Calu3 (cell line): ENCODE measurements at regions not wholly inside any gene's neighbourhood (a gene's known extent, or its start where the extent isn't known, plus 50 kb on each side); places are given as distances from the start of the nearest gene placed in this dataset.

ENCODE experiments used
- BruUV-seq: library from RNA; stranded (reverse); fragments of 400-500 nt; replicated peaks from 2 replicates; lab custom pipeline; 2021; lab: Mats Ljungman, UMichigan
- CTCF ChIA-PET: fragments of 300-600 bp; sonication (Branson Sonifier 250); formaldehyde crosslinking; loops from one replicate; lab custom pipeline; 2022; ENCODE audit warnings: antibody characterized with exemption; lab: Charles Lee
- DNase-seq: peaks from one replicate; pipeline ENCODE4 v3.0.0; 2022
- H3K27ac Mint-ChIP-seq: one replicate; pipeline ENCODE4 v1.8.0; 2022; ENCODE audit warnings: mixed read lengths; ENCODE audit not compliant: unreplicated experiment
- H3K27me3 Mint-ChIP-seq: one replicate; pipeline ENCODE4 v1.8.0; 2022; ENCODE audit warnings: mixed read lengths; ENCODE audit not compliant: unreplicated experiment
- H3K36me3 Mint-ChIP-seq: one replicate; pipeline ENCODE4 v1.8.0; 2022; ENCODE audit warnings: mild to moderate bottlenecking, moderate library complexity, mixed read lengths; ENCODE audit not compliant: insufficient read depth, unreplicated experiment
- H3K4me1 Mint-ChIP-seq: one replicate; pipeline ENCODE4 v1.8.0; 2022; ENCODE audit warnings: mild to moderate bottlenecking, low read depth, mixed read lengths; ENCODE audit not compliant: unreplicated experiment
- H3K4me3 Mint-ChIP-seq: one replicate; pipeline ENCODE4 v1.8.0; 2022; ENCODE audit warnings: mild to moderate bottlenecking, low read depth, moderate library complexity, mixed read lengths; ENCODE audit not compliant: unreplicated experiment
- H3K9me3 Mint-ChIP-seq: one replicate; pipeline ENCODE4 v1.8.0; 2022; ENCODE audit warnings: low read depth, mixed read lengths; ENCODE audit not compliant: unreplicated experiment
- intact Hi-C: fragments of 100-400 bp; cut with micrococcal nuclease; formaldehyde crosslinking; loops from one replicate; pipeline ENCODE4 v1.10.0; 2022; ENCODE audit not compliant: unreplicated experiment
- TF ChIP-seq, protein P1 (sequence below): fragments of 200-600 bp; IDR thresholded peaks from one replicate; pipeline ENCODE4 v1.8.0; 2022; ENCODE audit warnings: antibody characterized with exemption; ENCODE audit not compliant: unreplicated experiment

DNA sequence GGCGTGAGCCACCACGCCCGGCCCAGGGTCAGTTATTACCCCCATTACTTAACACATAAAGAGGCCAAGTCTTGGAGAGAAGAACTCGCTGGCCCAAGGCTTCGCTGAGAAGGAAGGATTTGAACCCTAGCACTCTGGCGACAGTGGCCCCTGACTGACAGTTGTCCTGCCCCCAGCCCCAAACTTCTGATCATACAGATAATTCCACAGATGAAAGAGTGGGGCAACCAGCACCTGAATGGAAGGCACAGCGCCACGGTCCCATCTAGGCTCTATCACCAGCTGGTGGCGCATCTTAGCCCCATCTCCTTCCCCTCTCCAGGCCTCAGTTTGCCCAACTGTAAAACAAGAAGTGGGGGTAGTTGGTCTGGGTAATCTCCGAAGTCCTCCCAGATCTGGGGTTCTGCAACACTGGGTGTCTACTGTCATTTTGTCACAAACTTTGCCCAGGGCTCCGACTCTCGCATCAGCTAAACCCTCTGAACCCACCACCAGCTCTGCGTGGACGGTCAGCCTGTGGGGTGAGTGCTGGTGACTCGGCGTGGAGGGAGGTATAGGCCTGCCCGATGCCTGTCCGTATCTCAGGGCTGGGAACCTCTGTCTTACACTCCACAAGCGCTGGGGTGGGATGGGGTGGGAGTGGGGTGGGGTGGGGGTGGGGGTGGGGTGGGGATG lies 209.3 kb downstream of the C9orf50 start:
- no TSS peak for BruUV-seq
- Mint-ChIP-seq H3K27me3 (no peaks in the 10 kb centered on the region), H3K9me3 (peaks cover 9% of the 10 kb centered on the region), H3K36me3 (peaks cover 22% of the 10 kb centered on the region), H3K4me3 (no peak overlapping the region), H3K27ac (peak overlapping the region; percentile 92), H3K4me1 (peaks cover 32% of the 10 kb centered on the region)
- TF ChIP-seq, protein P1, sequence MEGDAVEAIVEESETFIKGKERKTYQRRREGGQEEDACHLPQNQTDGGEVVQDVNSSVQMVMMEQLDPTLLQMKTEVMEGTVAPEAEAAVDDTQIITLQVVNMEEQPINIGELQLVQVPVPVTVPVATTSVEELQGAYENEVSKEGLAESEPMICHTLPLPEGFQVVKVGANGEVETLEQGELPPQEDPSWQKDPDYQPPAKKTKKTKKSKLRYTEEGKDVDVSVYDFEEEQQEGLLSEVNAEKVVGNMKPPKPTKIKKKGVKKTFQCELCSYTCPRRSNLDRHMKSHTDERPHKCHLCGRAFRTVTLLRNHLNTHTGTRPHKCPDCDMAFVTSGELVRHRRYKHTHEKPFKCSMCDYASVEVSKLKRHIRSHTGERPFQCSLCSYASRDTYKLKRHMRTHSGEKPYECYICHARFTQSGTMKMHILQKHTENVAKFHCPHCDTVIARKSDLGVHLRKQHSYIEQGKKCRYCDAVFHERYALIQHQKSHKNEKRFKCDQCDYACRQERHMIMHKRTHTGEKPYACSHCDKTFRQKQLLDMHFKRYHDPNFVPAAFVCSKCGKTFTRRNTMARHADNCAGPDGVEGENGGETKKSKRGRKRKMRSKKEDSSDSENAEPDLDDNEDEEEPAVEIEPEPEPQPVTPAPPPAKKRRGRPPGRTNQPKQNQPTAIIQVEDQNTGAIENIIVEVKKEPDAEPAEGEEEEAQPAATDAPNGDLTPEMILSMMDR, result no peak
- DNase-seq, result no peak
- intact Hi-C loops, result loop anchor here (10.0 kb wide), 1 partner anchor 73 kb away; no protein-coding TSS in a partner anchor
- CTCF ChIA-PET, result no interaction called here

DNA sequence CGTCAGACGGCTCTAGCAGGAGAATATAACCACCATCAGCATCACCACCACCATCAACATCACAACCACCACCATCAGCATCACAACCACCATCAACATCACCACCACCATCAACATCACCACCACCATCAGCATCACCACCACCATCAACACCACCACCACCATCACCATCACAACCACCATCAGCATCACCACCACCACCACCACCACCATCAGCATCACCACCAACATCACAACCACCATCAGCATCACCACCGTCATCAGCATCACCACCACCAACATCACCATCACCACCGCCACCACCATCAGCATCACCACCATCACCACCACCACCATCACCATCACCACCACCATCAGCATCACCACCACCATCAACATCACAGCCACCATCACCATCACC lies 210.7 kb downstream of the C9orf50 start:
- Mint-ChIP-seq H3K4me3 (no peak overlapping the region), H3K36me3 (peaks cover 22% of the 10 kb centered on the region), H3K27me3 (no peaks in the 10 kb centered on the region), H3K9me3 (peaks cover 9% of the 10 kb centered on the region), H3K4me1 (peaks cover 37% of the 10 kb centered on the region), H3K27ac (peak overlapping the region; percentile 27)
- no peak for DNase-seq
- TF ChIP-seq, protein P1, result no peak
- intact Hi-C loops, result loop anchor here (10.0 kb wide), 1 partner anchor 75 kb away; no protein-coding TSS in a partner anchor
- BruUV-seq, result no TSS peak
- CTCF ChIA-PET, result no interaction called here

DNA sequence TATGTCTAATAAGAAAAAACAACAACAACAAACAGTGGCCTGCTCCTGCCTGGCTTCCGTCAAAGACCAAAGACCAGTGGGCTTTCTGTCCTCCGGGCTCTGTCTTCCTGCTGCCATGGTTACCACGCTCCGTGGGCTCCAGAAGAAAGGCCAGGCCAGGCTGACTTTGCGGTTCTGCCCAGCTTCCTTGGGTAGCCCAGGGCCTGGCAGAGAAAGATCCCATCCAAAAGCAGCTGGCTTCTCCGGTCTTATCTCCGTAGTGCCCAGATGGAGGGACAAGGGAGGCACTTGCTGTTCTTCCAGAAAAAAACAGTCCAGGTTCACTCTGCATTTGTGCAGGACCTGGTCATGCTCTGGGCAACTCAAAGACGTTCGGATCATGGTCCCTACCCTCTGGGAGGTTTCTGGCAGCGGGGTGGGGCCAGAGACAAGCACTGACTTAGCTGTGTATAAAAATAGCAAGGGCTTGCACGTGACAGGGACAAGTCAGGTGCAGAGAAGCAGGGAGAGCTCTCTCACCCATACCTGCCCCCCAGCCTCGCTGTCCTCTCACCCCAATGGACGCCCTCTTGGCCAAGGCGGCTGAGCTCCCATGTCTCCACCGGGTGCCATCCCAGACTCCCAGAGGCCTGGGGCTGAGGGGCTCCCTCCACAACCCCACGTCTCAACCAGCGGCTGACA lies 212.2 kb downstream of the C9orf50 start:
- no TSS peak for BruUV-seq
- CTCF ChIA-PET, result no interaction called here
- H3K4me3 Mint-ChIP-seq, result no peak overlapping the region
- peaks cover 15% of the 10 kb centered on the region for H3K36me3 Mint-ChIP-seq
- DNase-seq, result peak; percentile 16
- intact Hi-C loops, result no loop called here
- TF ChIP-seq, protein P1, result no peak
- H3K27me3 Mint-ChIP-seq, result no peaks in the 10 kb centered on the region
- peaks cover 29% of the 10 kb centered on the region for H3K4me1 Mint-ChIP-seq
- H3K9me3 Mint-ChIP-seq, result peaks cover 9% of the 10 kb centered on the region
- H3K27ac Mint-ChIP-seq, result peak overlapping the region; percentile 11

DNA sequence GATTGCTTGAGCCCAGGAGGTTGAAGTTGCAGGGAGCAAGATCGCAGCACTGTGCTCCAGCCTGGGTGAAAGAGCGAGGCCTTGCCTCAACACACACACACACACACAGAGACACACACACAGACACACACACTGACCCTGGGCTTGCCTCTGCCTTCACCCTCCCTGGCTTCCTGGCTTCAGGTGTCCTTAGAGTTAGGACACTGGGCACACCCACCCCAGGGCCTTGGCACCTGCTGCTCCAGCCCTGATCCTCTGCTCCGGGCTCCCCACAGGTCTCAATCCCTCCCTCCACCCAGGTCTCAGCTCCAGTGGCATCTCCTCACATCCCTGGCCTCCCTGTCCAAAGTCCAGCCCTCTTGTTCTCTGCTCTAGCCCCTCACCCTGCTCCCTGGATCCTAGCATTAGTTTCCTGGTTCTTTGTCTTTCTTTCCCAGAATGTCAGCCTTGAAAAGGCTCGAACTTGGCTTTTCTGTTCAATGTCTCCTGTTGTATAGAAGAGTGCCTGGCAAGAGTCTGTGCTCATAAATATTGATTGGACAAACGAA lies 212.9 kb downstream of the C9orf50 start:
- peaks cover 15% of the 10 kb centered on the region for H3K36me3 Mint-ChIP-seq

More for the DNA sequence above, 212.9 kb downstream of the C9orf50 start:
- peaks cover 9% of the 10 kb centered on the region for H3K9me3 Mint-ChIP-seq
- H3K27ac Mint-ChIP-seq, result peak overlapping the region; percentile 11
- TF ChIP-seq, protein P1, result no peak
- no peak overlapping the region for H3K4me3 Mint-ChIP-seq
- no TSS peak for BruUV-seq
- no peak for DNase-seq
- peaks cover 29% of the 10 kb centered on the region for H3K4me1 Mint-ChIP-seq
- intact Hi-C loops, result no loop called here
- CTCF ChIA-PET, result no interaction called here
- H3K27me3 Mint-ChIP-seq, result no peaks in the 10 kb centered on the region
